ENCODE measurements at regions not wholly inside any gene's neighbourhood (a gene's known extent, or its start where the extent isn't known, plus 50 kb on each side); places are given as distances from the start of the nearest gene placed in this dataset.

GRCh38 chr13:90803210-90803609 lies 544.3 kb upstream of the MIR17HG start:
- H3K4me1 ChIP-seq (ENCODE audit: control insufficient read depth, insufficient read depth, low read length), result no peaks in the 10 kb centered on the region
- no peak for TF ChIP-seq CEBPB (IDR thresholded peaks at IDR 0.05; ENCODE audit: low read depth, low read length)
- TF ChIP-seq RFX5 (IDR thresholded peaks at IDR 0.05; ENCODE audit: low read depth, low read length), result no peak
- no peak for TF ChIP-seq RCOR1 (IDR thresholded peaks at IDR 0.05; ENCODE audit: insufficient replicate concordance, low read length)
- no peak for TF ChIP-seq ELK1 (IDR thresholded peaks at IDR 0.05; ENCODE audit: borderline replicate concordance, low read depth, low read length)
- TF ChIP-seq MXI1 (IDR thresholded peaks at IDR 0.05; ENCODE audit: borderline replicate concordance, low read depth, low read length), result no peak
- no peak for TF ChIP-seq SMC3 (IDR thresholded peaks at IDR 0.05; ENCODE audit: low read depth, low read length)
- no peak for TF ChIP-seq RAD21 (IDR thresholded peaks at IDR 0.05; ENCODE audit: low read length)
- TF ChIP-seq NFE2L2 (IDR thresholded peaks at IDR 0.05; ENCODE audit: low read depth, low read length), result no peak
- no peaks in the 10 kb centered on the region for H3K27me3 ChIP-seq (ENCODE audit: control insufficient read depth, insufficient read depth, low read length)
- dilution Hi-C loops (cut with HindIII; ENCODE audit: low sequenced_read_pairs, unreplicated experiment) (no loop called here), in situ Hi-C loops (cut with MboI; ENCODE audit: low sequenced_read_pairs) (no loop called here), intact Hi-C loops (cut with micrococcal nuclease) (no loop called here)
- no peaks in the 10 kb centered on the region for H3K36me3 ChIP-seq (ENCODE audit: control insufficient read depth, insufficient read depth, low read length)
- no peak overlapping the region for H4K8ac ChIP-seq (ENCODE audit: low read depth in 2 of 2, low read length in 2 of 2)
- CTCF ChIA-PET, result no interaction called here
- no peak overlapping the region for H2AK9ac ChIP-seq (replicated peaks; ENCODE audit: low read depth, low read length, poor library complexity)
- DNase-seq, result no peak
- BruUV-seq (replicated peaks), result no TSS peak
- no peak overlapping the region for H2AFZ ChIP-seq (replicated peaks; ENCODE audit: low read length, poor library complexity)
- H2BK120ac ChIP-seq (ENCODE audit: low read depth, low read length), result no peak overlapping the region
- no peak for ATAC-seq (ENCODE audit: low read depth)
- H4K20me1 ChIP-seq (ENCODE audit: insufficient read depth, low read length), result no peaks in the 10 kb centered on the region
- no peaks in the 10 kb centered on the region for H3K9me1 ChIP-seq (ENCODE audit: insufficient read depth, low read length)
- no peak overlapping the region for H2AK5ac ChIP-seq (ENCODE audit: low read depth, low read length)
- no peak overlapping the region for H4K5ac ChIP-seq (ENCODE audit: low read depth, low read length)
- no CpG with 5 or more reads among the region's 2 CpGs for WGBS, 2 experiments (ENCODE audit: extremely low coverage in 2 of 2, insufficient read length in 1 of 2)
- no peaks in the 10 kb centered on the region for H3K79me1 ChIP-seq (ENCODE audit: low read depth in 1 of 2, low read length in 2 of 2)
- H2BK20ac ChIP-seq (ENCODE audit: low read depth, low read length), result no peak overlapping the region
- H2BK5ac ChIP-seq (ENCODE audit: low read depth, low read length, poor library complexity, severe bottlenecking), result no peak overlapping the region
- H4K91ac ChIP-seq (ENCODE audit: insufficient read depth, low read depth, low read length), result no peak overlapping the region
- no peak overlapping the region for H3K4me2 ChIP-seq (ENCODE audit: low read depth, low read length)
- no peak overlapping the region for H3K27ac ChIP-seq (ENCODE audit: insufficient read depth, low read length)
- no peak overlapping the region for H3K4me3 ChIP-seq (ENCODE audit: insufficient read depth, low read depth, low read length)
- H3K9ac ChIP-seq (ENCODE audit: low read depth, low read length), result no peak overlapping the region
- peaks cover 2% of the 10 kb centered on the region; the same call in 1 of the 2 replicates for H3K9me3 ChIP-seq (ENCODE audit: control insufficient read depth, insufficient read depth, low read length)
- H3K56ac ChIP-seq (ENCODE audit: extremely low read depth, insufficient read depth, low read length), result no peak overlapping the region
- H3K14ac ChIP-seq (replicated peaks; ENCODE audit: low read depth, low read length), result no peak overlapping the region
- no peak overlapping the region for H3K4ac ChIP-seq (ENCODE audit: low read depth, low read length)
- H3K23ac ChIP-seq (ENCODE audit: low read depth, low read length), result no peak overlapping the region
- no peak overlapping the region for H2BK15ac ChIP-seq (ENCODE audit: low read depth, low read length)
- POLR2A ChIA-PET (ENCODE audit: unreplicated experiment), result no interaction called here
- no peak overlapping the region for H3K18ac ChIP-seq (ENCODE audit: low read depth, low read length)

Measured in IMR-90 (cell line).